ENCODE measurements at regions not wholly inside any gene's neighbourhood (a gene's known extent, or its start where the extent isn't known, plus 50 kb on each side); places are given as distances from the start of the nearest gene placed in this dataset.

GRCh38 chr10:120314442-120314841 is 142.6 kb upstream of the PLPP4 start:
- TF ChIP-seq CTCF (IDR thresholded peaks at IDR 0.05; ENCODE audit: insufficient read depth, low read length, severe bottlenecking), result no peak
- DNase-seq (ENCODE audit: low read depth) (no peak), FAIRE-seq (peak; percentile 52)
- H3K4me3 ChIP-seq (ENCODE audit: low read depth, low read length), result no peak overlapping the region
- no peaks in the 10 kb centered on the region for H3K27me3 ChIP-seq (ENCODE audit: control insufficient read depth, insufficient read depth, low read length)
- no peaks in the 10 kb centered on the region for H3K36me3 ChIP-seq (ENCODE audit: control insufficient read depth, insufficient read depth, low read length)

- FAIRE-seq (no peak), DNase-seq (ENCODE audit: low read depth) (no peak)
- TF ChIP-seq CTCF (IDR thresholded peaks at IDR 0.05; ENCODE audit: insufficient read depth, low read length, severe bottlenecking), result no peak
- Histone ChIP-seq H3K4me3 (ENCODE audit: low read depth, low read length) (no peak overlapping the region), H3K36me3 (ENCODE audit: control insufficient read depth, insufficient read depth, low read length) (no peaks in the 10 kb centered on the region), H3K27me3 (ENCODE audit: control insufficient read depth, insufficient read depth, low read length) (no peaks in the 10 kb centered on the region)
These were observed 138.2 kb upstream of the PLPP4 start for GRCh38 chr10:120318862-120319261.

- H3K4me3 ChIP-seq (ENCODE audit: low read depth, low read length), result no peak overlapping the region
- TF ChIP-seq CTCF (IDR thresholded peaks at IDR 0.05; ENCODE audit: insufficient read depth, low read length, severe bottlenecking), result no peak
- H3K27me3 ChIP-seq (ENCODE audit: control insufficient read depth, insufficient read depth, low read length), result no peaks in the 10 kb centered on the region
- no peaks in the 10 kb centered on the region for H3K36me3 ChIP-seq (ENCODE audit: control insufficient read depth, insufficient read depth, low read length)
- FAIRE-seq, result no peak
- no peak for DNase-seq (ENCODE audit: low read depth)
These were observed 129.4 kb upstream of the PLPP4 start for GRCh38 chr10:120327675-120328074.

- Histone ChIP-seq H3K4me3 (ENCODE audit: low read depth, low read length) (no peak overlapping the region), H3K27me3 (ENCODE audit: control insufficient read depth, insufficient read depth, low read length) (no peaks in the 10 kb centered on the region), H3K36me3 (ENCODE audit: control insufficient read depth, insufficient read depth, low read length) (no peaks in the 10 kb centered on the region)
- DNase-seq (ENCODE audit: low read depth), result no peak
- FAIRE-seq, result no peak
- TF ChIP-seq CTCF (IDR thresholded peaks at IDR 0.05; ENCODE audit: insufficient read depth, low read length, severe bottlenecking), result no peak
These were observed 128.4 kb upstream of the PLPP4 start for GRCh38 chr10:120328647-120329046.

- no peaks in the 10 kb centered on the region for H3K27me3 ChIP-seq (ENCODE audit: control insufficient read depth, insufficient read depth, low read length)
- H3K4me3 ChIP-seq (ENCODE audit: low read depth, low read length), result no peak overlapping the region
- no peak for FAIRE-seq
- no peaks in the 10 kb centered on the region for H3K36me3 ChIP-seq (ENCODE audit: control insufficient read depth, insufficient read depth, low read length)
- no peak for TF ChIP-seq CTCF (IDR thresholded peaks at IDR 0.05; ENCODE audit: insufficient read depth, low read length, severe bottlenecking)
- peak; percentile 4 for DNase-seq (ENCODE audit: low read depth)
These were observed 121.5 kb upstream of the PLPP4 start for GRCh38 chr10:120335553-120335952.

GRCh38 chr10:120336306-120336910 is 120.6 kb upstream of the PLPP4 start:
- no peak overlapping the region for H3K4me3 ChIP-seq (ENCODE audit: low read depth, low read length)
- TF ChIP-seq CTCF (IDR thresholded peaks at IDR 0.05; ENCODE audit: insufficient read depth, low read length, severe bottlenecking), result no peak
- H3K36me3 ChIP-seq (ENCODE audit: control insufficient read depth, insufficient read depth, low read length), result no peaks in the 10 kb centered on the region
- FAIRE-seq (no peak), DNase-seq (ENCODE audit: low read depth) (no peak)
- no peaks in the 10 kb centered on the region for H3K27me3 ChIP-seq (ENCODE audit: control insufficient read depth, insufficient read depth, low read length)

All from bronchial epithelial cell (primary cell).